HG03175 (cell line): ENCODE measurements at regions not wholly inside any gene's neighbourhood (a gene's known extent, or its start where the extent isn't known, plus 50 kb on each side); places are given as distances from the start of the nearest gene placed in this dataset.
A peak's percentile ranks its signal among the peaks of the same experiment; 100 is the strongest.

Source experiments
- ATAC-seq: cut with Tn5 transposase; IDR thresholded peaks from one replicate; pipeline ENCODE4 v1.9.1; 2021; ENCODE audit warnings: mild to moderate bottlenecking, moderate library complexity; ENCODE audit not compliant: unreplicated experiment

GRCh38 chr1:221900678-221901077 lies 158.8 kb upstream of the DUSP10 start:
- ATAC-seq: no peak

- ATAC-seq: no peak
Observed at GRCh38 chr1:221897321-221897721, 155.4 kb upstream of the DUSP10 start.

GRCh38 chr1:221892301-221892830 lies 150.5 kb upstream of the DUSP10 start:
- ATAC-seq: no peak

GRCh38 chr1:221891708-221892107 lies 149.8 kb upstream of the DUSP10 start:
- ATAC-seq: no peak

- ATAC-seq: no peak
Observed at GRCh38 chr1:221888801-221889200, 146.9 kb upstream of the DUSP10 start.

- ATAC-seq: no peak
Observed at GRCh38 chr1:221888218-221888617, 146.3 kb upstream of the DUSP10 start.

- ATAC-seq: no peak
Observed at GRCh38 chr1:221887758-221888157, 145.9 kb upstream of the DUSP10 start.

GRCh38 chr1:221887415-221887746 lies 145.5 kb upstream of the DUSP10 start:
- no peak for ATAC-seq

- no peak for ATAC-seq
Observed at GRCh38 chr1:221886743-221887414, 145.0 kb upstream of the DUSP10 start.

- ATAC-seq: no peak
Observed at GRCh38 chr1:221886311-221886710, 144.4 kb upstream of the DUSP10 start.

GRCh38 chr1:221884821-221885220 lies 142.9 kb upstream of the DUSP10 start:
- no peak for ATAC-seq

GRCh38 chr1:221881805-221882581 lies 140.1 kb upstream of the DUSP10 start:
- no peak for ATAC-seq

GRCh38 chr1:221880182-221880581 lies 138.3 kb upstream of the DUSP10 start:
- no peak for ATAC-seq

- peak; percentile 86 for ATAC-seq
Observed at GRCh38 chr1:221878134-221878533, 136.2 kb upstream of the DUSP10 start.

- ATAC-seq: no peak
Observed at GRCh38 chr1:221877311-221877710, 135.4 kb upstream of the DUSP10 start.

GRCh38 chr1:221875004-221875330 lies 133.1 kb upstream of the DUSP10 start:
- ATAC-seq: no peak

GRCh38 chr1:221874285-221875003 lies 132.6 kb upstream of the DUSP10 start:
- no peak for ATAC-seq

- no peak for ATAC-seq
Observed at GRCh38 chr1:221873673-221874072, 131.8 kb upstream of the DUSP10 start.

- ATAC-seq: no peak
Observed at GRCh38 chr1:221871056-221871455, 129.2 kb upstream of the DUSP10 start.

- ATAC-seq: no peak
Observed at GRCh38 chr1:221869779-221870178, 127.9 kb upstream of the DUSP10 start.

GRCh38 chr1:221868593-221869303 lies 126.9 kb upstream of the DUSP10 start:
- ATAC-seq: no peak
